ENCODE measurements at regions not wholly inside any gene's neighbourhood (a gene's known extent, or its start where the extent isn't known, plus 50 kb on each side); places are given as distances from the start of the nearest gene placed in this dataset.

DNA sequence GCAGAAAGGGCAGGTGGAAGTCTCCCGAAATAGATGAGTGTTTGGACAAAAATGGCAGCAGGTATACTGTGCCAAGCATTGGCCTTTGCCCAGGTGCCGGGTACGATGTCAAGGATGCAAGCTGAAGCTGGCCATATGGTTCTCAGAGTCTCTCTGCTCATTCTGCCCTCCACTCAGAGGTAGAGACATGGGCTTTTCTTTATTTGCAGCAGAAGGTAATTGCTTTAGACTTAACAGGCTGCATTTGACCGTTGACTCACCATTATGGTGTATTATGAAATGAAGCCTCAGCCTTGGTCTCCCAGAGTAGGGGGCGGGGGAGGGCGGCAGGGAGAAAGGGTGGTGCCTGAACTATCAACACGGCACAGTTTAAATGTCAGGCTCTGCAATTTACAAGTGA lies 969.1 kb upstream of the EEF2KMT start:
- no peak for TF ChIP-seq EZH2phosphoT487 (IDR thresholded peaks at IDR 0.05; ENCODE audit: borderline replicate concordance, low read length)
- TF ChIP-seq, protein P1, sequence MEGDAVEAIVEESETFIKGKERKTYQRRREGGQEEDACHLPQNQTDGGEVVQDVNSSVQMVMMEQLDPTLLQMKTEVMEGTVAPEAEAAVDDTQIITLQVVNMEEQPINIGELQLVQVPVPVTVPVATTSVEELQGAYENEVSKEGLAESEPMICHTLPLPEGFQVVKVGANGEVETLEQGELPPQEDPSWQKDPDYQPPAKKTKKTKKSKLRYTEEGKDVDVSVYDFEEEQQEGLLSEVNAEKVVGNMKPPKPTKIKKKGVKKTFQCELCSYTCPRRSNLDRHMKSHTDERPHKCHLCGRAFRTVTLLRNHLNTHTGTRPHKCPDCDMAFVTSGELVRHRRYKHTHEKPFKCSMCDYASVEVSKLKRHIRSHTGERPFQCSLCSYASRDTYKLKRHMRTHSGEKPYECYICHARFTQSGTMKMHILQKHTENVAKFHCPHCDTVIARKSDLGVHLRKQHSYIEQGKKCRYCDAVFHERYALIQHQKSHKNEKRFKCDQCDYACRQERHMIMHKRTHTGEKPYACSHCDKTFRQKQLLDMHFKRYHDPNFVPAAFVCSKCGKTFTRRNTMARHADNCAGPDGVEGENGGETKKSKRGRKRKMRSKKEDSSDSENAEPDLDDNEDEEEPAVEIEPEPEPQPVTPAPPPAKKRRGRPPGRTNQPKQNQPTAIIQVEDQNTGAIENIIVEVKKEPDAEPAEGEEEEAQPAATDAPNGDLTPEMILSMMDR (IDR thresholded peaks at IDR 0.05; ENCODE audit: low read depth, low read length, poor library complexity, severe bottlenecking): no peak
- Histone ChIP-seq H3K4me3 (ENCODE audit: low read length) (no peak overlapping the region), H3K27ac (ENCODE audit: low read depth, low read length) (no peak overlapping the region), H4K20me1 (ENCODE audit: control insufficient read depth, insufficient read depth, low read depth, low read length) (no peaks in the 10 kb centered on the region), H3K4me1 (ENCODE audit: control insufficient read depth, low read length) (no peaks in the 10 kb centered on the region), H3K9me3 (ENCODE audit: control insufficient read depth, insufficient read depth, low read length) (no peaks in the 10 kb centered on the region), H3K79me2 (ENCODE audit: control insufficient read depth, low read length) (no peaks in the 10 kb centered on the region), H3K36me3 (ENCODE audit: control insufficient read depth, low read length) (no peaks in the 10 kb centered on the region), H3F3A (ENCODE audit: control insufficient read depth, insufficient read depth) (no peaks in the 10 kb centered on the region), H3K9me2 (replicated peaks; ENCODE audit: control insufficient read depth, low read length) (no peaks in the 10 kb centered on the region), H3K4me2 (ENCODE audit: low read length) (no peak overlapping the region), H3K27me3 (ENCODE audit: control insufficient read depth, low read length) (no peaks in the 10 kb centered on the region)

DNA sequence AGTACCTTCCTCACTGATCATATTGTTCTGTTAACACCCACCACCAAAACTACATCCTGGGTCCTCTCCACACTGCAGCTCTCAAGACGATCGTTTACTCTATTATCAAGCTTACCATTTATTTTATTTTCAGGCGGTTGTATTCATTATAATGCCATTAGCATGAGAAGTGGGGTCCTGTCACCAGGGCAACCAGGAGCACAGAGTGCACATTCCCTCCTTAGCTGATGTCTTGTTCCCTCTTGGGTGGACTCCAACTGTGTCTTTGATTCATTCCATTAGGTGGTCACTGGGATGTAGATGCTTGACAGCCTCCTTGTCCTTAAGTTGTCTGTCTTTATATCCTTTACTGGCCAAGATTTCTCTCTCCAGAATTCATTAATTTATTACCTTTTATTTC lies 965.9 kb upstream of the EEF2KMT start:
- TF ChIP-seq, protein P1 (IDR thresholded peaks at IDR 0.05; ENCODE audit: low read depth, low read length, poor library complexity, severe bottlenecking): no peak
- TF ChIP-seq EZH2phosphoT487 (IDR thresholded peaks at IDR 0.05; ENCODE audit: borderline replicate concordance, low read length): no peak
- Histone ChIP-seq H3K4me1 (ENCODE audit: control insufficient read depth, low read length) (no peaks in the 10 kb centered on the region), H3K36me3 (ENCODE audit: control insufficient read depth, low read length) (no peaks in the 10 kb centered on the region), H3K4me2 (ENCODE audit: low read length) (no peak overlapping the region), H3K79me2 (ENCODE audit: control insufficient read depth, low read length) (no peaks in the 10 kb centered on the region), H3F3A (ENCODE audit: control insufficient read depth, insufficient read depth) (no peaks in the 10 kb centered on the region), H4K20me1 (ENCODE audit: control insufficient read depth, insufficient read depth, low read depth, low read length) (no peaks in the 10 kb centered on the region), H3K27ac (ENCODE audit: low read depth, low read length) (no peak overlapping the region), H3K4me3 (ENCODE audit: low read length) (no peak overlapping the region), H3K27me3 (ENCODE audit: control insufficient read depth, low read length) (no peaks in the 10 kb centered on the region), H3K9me2 (replicated peaks; ENCODE audit: control insufficient read depth, low read length) (no peaks in the 10 kb centered on the region), H3K9me3 (ENCODE audit: control insufficient read depth, insufficient read depth, low read length) (no peaks in the 10 kb centered on the region)

DNA sequence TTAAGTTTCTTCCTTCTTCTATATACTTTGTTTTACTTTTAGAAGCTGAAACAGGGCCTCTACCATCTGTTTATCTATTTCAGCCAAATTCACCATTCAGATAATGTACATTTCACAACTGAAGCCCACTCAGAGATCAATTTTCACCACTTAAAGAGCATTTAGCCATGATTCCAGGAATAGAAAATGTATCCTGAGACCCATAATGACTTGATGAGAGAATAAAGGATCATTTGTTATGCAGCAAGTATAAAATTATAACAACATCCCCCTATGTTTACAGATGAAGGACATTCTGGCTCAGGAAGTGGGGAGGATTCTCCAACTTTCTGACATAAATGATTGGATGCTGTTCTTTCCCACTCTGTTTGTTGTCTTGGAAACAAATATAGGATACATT lies 962.1 kb upstream of the EEF2KMT start:
- Histone ChIP-seq H3K79me2 (ENCODE audit: control insufficient read depth, low read length) (no peaks in the 10 kb centered on the region), H3K27ac (ENCODE audit: low read depth, low read length) (no peak overlapping the region), H3K36me3 (ENCODE audit: control insufficient read depth, low read length) (no peaks in the 10 kb centered on the region), H3K4me1 (ENCODE audit: control insufficient read depth, low read length) (no peaks in the 10 kb centered on the region), H4K20me1 (ENCODE audit: control insufficient read depth, insufficient read depth, low read depth, low read length) (no peaks in the 10 kb centered on the region), H3K4me2 (ENCODE audit: low read length) (no peak overlapping the region), H3K9me3 (ENCODE audit: control insufficient read depth, insufficient read depth, low read length) (no peaks in the 10 kb centered on the region), H3K9me2 (replicated peaks; ENCODE audit: control insufficient read depth, low read length) (no peaks in the 10 kb centered on the region), H3F3A (ENCODE audit: control insufficient read depth, insufficient read depth) (no peaks in the 10 kb centered on the region), H3K4me3 (ENCODE audit: low read length) (no peak overlapping the region), H3K27me3 (ENCODE audit: control insufficient read depth, low read length) (no peaks in the 10 kb centered on the region)
- TF ChIP-seq, protein P1 (IDR thresholded peaks at IDR 0.05; ENCODE audit: low read depth, low read length, poor library complexity, severe bottlenecking): no peak
- no peak for TF ChIP-seq EZH2phosphoT487 (IDR thresholded peaks at IDR 0.05; ENCODE audit: borderline replicate concordance, low read length)

DNA sequence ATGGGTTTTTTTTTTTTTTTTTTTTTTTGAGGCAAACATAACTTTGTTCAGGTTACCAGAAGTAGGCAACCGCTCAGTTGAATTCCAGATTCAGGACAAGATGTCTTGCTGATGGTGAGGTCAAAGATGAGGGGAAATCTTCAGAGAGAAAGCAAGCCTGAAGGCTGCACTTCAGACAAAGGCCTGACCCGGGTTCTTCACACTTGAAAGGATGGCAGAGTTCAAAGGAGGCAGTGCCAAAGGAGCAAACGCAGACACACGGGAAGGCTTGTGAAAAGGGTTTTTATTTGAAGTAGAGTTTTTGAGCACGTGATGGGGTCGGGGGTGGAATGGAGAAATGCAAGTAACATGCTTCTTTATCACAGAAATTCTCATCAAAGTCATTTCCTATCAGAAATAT lies 960.2 kb upstream of the EEF2KMT start:
- TF ChIP-seq, protein P1 (IDR thresholded peaks at IDR 0.05; ENCODE audit: low read depth, low read length, poor library complexity, severe bottlenecking): no peak
- no peak for TF ChIP-seq EZH2phosphoT487 (IDR thresholded peaks at IDR 0.05; ENCODE audit: borderline replicate concordance, low read length)
- Histone ChIP-seq H3K4me3 (ENCODE audit: low read length) (no peak overlapping the region), H3K9me3 (ENCODE audit: control insufficient read depth, insufficient read depth, low read length) (no peaks in the 10 kb centered on the region), H3F3A (ENCODE audit: control insufficient read depth, insufficient read depth) (no peaks in the 10 kb centered on the region), H4K20me1 (ENCODE audit: control insufficient read depth, insufficient read depth, low read depth, low read length) (no peaks in the 10 kb centered on the region), H3K27me3 (ENCODE audit: control insufficient read depth, low read length) (no peaks in the 10 kb centered on the region), H3K27ac (ENCODE audit: low read depth, low read length) (no peak overlapping the region), H3K79me2 (ENCODE audit: control insufficient read depth, low read length) (no peaks in the 10 kb centered on the region), H3K4me2 (ENCODE audit: low read length) (no peak overlapping the region), H3K9me2 (replicated peaks; ENCODE audit: control insufficient read depth, low read length) (no peaks in the 10 kb centered on the region), H3K36me3 (ENCODE audit: control insufficient read depth, low read length) (no peaks in the 10 kb centered on the region), H3K4me1 (ENCODE audit: control insufficient read depth, low read length) (no peaks in the 10 kb centered on the region)
